Left lung (tissue), 4 donors: ENCODE measurements at regions not wholly inside any gene's neighbourhood (a gene's known extent, or its start where the extent isn't known, plus 50 kb on each side); places are given as distances from the start of the nearest gene placed in this dataset.
A peak's percentile ranks its signal among the peaks of the same experiment; 100 is the strongest.

Source experiments
- ATAC-seq: fragments of 200-7000 bp; cut with Tn5 transposase; one replicate; pipeline ENCODE4 v1.9.1; 2020; ENCODE audit warnings: moderate library complexity
- DNase-seq, 4 donors: peaks; one replicate each; pipeline ENCODE4 v3.0.0-alpha.2; 2013 to 2020
- H3K27ac ChIP-seq, 2 donors: fragments of 200-600 bp; sonication (generic) in 1 of 2; one replicate each; pipeline versions ENCODE4 v1.5.0 to v1.8.0; 2020 to 2021
- H3K27me3 ChIP-seq, 2 donors: fragments of 200-600 bp; sonication (generic) in 1 of 2; one replicate each; pipeline versions ENCODE4 v1.5.0 to v1.8.0; 2020 to 2021
- H3K36me3 ChIP-seq, 2 donors: fragments of 200-600 bp; sonication (generic) in 1 of 2; one replicate each; pipeline versions ENCODE4 v1.5.0 to v1.8.0; 2020 to 2021
- H3K4me1 ChIP-seq, 2 donors: fragments of 200-600 bp; one replicate each; pipeline ENCODE4 v1.8.0; 2021
- H3K4me3 ChIP-seq, 2 donors: fragments of 200-600 bp; sonication (generic) in 1 of 2; one replicate each; pipeline versions ENCODE4 v1.5.0 to v1.8.0; 2020 to 2021; ENCODE audit warnings: mild to moderate bottlenecking in 1 of 2
- H3K9me3 ChIP-seq, 2 donors: fragments of 200-600 bp; sonication (generic) in 1 of 2; one replicate each; pipeline versions ENCODE4 v1.5.0 to v1.8.0; 2020 to 2021
- intact Hi-C, 2 donors: fragments of 100-400 bp; cut with DNase I; formaldehyde crosslinking; loops; one replicate each; pipeline versions ENCODE4 v1.11.2 to v1.14.2; 2022
- TF ChIP-seq, protein P1 (sequence below), 2 donors: fragments of 200-600 bp; sonication (generic) in 1 of 2; IDR thresholded peaks; one replicate each; pipeline versions ENCODE4 v1.5.0 to v1.8.0; 2021; ENCODE audit warnings: antibody characterized with exemption in 2 of 2
- donor health status: DM: no; HTN: yes; CAD: no.
- donor health status: DM: no; HTN: no; CAD: no.

DNA sequence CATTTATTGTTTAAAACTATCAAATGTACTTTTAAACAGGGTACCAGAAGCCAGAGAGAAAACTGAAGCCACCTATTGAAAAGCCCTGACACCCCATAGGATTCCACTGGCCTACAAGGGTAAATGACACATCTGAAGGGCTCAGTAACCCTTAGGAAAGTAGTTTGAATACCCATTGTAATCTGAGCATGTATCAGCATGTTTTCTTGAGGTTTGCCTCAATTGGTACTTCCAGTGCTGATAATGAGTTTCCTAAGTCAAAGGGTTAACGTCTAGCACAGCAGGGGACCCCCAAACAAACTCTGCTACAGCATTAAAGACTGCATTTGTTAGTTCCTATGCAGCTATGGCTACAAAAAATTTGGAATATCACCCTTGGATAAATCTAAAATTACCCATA is 657.1 kb downstream of the NR2F1-AS1 start:
- no peak for ATAC-seq
- no peaks in the 10 kb centered on the region for H3K36me3 ChIP-seq
- DNase-seq: no peak
- TF ChIP-seq, protein P1, sequence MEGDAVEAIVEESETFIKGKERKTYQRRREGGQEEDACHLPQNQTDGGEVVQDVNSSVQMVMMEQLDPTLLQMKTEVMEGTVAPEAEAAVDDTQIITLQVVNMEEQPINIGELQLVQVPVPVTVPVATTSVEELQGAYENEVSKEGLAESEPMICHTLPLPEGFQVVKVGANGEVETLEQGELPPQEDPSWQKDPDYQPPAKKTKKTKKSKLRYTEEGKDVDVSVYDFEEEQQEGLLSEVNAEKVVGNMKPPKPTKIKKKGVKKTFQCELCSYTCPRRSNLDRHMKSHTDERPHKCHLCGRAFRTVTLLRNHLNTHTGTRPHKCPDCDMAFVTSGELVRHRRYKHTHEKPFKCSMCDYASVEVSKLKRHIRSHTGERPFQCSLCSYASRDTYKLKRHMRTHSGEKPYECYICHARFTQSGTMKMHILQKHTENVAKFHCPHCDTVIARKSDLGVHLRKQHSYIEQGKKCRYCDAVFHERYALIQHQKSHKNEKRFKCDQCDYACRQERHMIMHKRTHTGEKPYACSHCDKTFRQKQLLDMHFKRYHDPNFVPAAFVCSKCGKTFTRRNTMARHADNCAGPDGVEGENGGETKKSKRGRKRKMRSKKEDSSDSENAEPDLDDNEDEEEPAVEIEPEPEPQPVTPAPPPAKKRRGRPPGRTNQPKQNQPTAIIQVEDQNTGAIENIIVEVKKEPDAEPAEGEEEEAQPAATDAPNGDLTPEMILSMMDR (IDR thresholded peaks at IDR 0.05): no peak
- intact Hi-C loops: no loop called here
- no peak overlapping the region for H3K27ac ChIP-seq
- H3K27me3 ChIP-seq: no peaks in the 10 kb centered on the region
- no peaks in the 10 kb centered on the region for H3K4me1 ChIP-seq
- H3K4me3 ChIP-seq: no peak overlapping the region
- H3K9me3 ChIP-seq: no peaks in the 10 kb centered on the region

DNA sequence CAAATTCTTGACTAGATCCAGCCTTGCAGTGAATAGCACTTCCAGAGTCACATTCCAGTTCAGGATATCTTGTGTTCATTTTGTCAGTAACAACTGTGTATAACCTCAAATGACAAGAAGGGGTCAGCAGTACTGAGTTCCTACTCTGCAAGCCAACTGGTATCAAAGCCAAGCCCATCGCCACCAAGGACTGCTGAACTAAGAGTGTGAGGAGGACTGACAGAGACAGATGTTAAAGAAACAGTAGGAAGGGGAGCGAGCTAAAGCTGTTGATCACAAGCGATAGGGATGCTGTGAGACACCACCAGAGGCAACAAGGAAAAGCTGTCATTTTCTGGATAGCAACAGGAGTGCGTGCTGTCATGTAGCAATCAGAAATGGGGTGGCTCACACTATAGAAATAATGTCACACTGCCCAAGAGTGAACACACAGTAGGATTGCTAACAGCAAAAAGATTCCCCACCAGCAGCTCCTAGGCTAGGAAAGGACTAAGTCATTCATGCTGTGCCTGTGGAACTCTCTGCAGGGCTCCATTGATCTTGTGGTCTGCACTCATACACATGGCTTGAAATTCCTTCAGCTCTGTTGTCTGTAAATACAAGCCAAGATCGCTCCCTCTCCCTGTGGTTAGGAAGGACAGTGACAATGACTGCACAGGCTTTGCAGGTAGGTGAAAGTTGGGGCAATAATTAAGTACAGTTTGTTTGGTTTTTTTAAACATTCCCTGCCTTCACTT is 658.6 kb downstream of the NR2F1-AS1 start:
- TF ChIP-seq, protein P1 (IDR thresholded peaks at IDR 0.05): no peak
- Histone ChIP-seq H3K27ac (no peak overlapping the region), H3K4me1 (no peaks in the 10 kb centered on the region), H3K27me3 (no peaks in the 10 kb centered on the region), H3K4me3 (no peak overlapping the region), H3K9me3 (no peaks in the 10 kb centered on the region), H3K36me3 (no peaks in the 10 kb centered on the region)
- DNase-seq (no peak), ATAC-seq (no peak)
- intact Hi-C loops: no loop called here

DNA sequence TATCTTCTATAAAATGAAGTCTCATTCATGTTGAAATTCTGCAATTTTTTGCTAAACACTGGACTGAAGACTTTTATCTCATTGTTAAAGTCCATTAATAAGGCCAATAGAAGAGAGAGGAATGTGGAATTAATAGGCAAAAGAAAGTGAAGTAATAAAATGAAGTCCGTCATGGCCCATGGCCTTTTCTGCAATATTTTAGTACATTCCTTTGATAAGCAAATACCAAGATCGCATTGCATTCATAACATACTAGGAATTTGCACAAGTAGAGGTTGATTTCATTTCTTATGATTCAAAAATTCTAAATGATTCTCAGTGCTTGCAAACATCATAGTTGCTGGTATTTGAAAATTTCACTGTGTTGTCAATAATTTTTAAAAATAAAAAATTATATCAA is 664.0 kb downstream of the NR2F1-AS1 start:
- H3K4me3 ChIP-seq: no peak overlapping the region
- TF ChIP-seq, protein P1 (IDR thresholded peaks at IDR 0.05): no peak
- ATAC-seq (no peak), DNase-seq (no peak)
- H3K27me3 ChIP-seq: no peaks in the 10 kb centered on the region
- H3K36me3 ChIP-seq: no peaks in the 10 kb centered on the region
- intact Hi-C loops: no loop called here
- H3K27ac ChIP-seq: no peak overlapping the region
- H3K9me3 ChIP-seq: no peaks in the 10 kb centered on the region
- no peaks in the 10 kb centered on the region for H3K4me1 ChIP-seq

DNA sequence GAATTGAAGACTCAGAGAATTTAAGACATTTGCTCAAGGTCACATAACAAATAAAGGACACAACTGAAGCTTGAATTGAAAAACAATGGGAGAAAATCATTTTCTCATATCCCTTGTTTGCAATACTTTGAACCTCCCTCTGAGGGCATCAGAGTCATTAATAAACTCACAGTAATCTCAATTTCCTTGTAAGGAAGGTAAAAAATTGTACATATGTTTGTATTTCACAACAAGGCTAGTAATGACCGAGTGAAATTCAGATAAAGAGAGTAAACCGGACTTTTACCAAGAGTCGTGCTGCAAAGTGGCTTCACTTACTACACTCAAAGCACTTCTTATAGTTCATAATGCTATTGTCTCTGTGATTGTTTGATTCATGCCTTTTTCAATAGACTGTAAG is 665.0 kb downstream of the NR2F1-AS1 start:
- Histone ChIP-seq H3K4me1 (no peaks in the 10 kb centered on the region), H3K4me3 (no peak overlapping the region), H3K36me3 (no peaks in the 10 kb centered on the region), H3K27me3 (no peaks in the 10 kb centered on the region), H3K9me3 (no peaks in the 10 kb centered on the region), H3K27ac (no peak overlapping the region)
- peak in 2 of 4 donors; percentile 16 to 36 for DNase-seq
- TF ChIP-seq, protein P1 (IDR thresholded peaks at IDR 0.05): no peak
- intact Hi-C loops: no loop called here
- ATAC-seq: peak; percentile 23

DNA sequence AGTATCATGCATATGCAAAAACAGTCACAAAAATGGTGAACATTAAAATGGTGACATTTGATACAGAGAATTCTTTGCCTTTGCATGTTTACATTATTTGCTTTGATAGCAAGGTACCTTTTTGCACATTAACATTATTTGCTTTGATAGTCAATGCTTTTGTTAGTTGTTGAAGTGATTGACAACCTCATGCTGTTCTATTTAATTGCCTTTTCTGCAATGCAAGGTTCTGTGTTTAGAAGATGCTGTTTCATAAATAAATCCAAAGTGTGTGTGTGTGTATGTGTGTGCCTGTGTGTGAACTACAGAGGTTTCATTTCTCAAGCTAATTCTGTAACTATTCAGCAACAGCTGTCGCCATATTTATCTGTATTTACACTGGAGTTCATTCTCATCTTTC is 668.7 kb downstream of the NR2F1-AS1 start:
- no peaks in the 10 kb centered on the region for H3K36me3 ChIP-seq
- no peaks in the 10 kb centered on the region for H3K9me3 ChIP-seq
- no peaks in the 10 kb centered on the region for H3K27me3 ChIP-seq
- ATAC-seq (no peak), DNase-seq (no peak)
- H3K4me1 ChIP-seq: no peaks in the 10 kb centered on the region
- H3K4me3 ChIP-seq: no peak overlapping the region
- TF ChIP-seq, protein P1 (IDR thresholded peaks at IDR 0.05): no peak
- intact Hi-C loops: no loop called here
- H3K27ac ChIP-seq: no peak overlapping the region
